Left kidney (tissue), 1 donor: ENCODE measurements at regions not wholly inside any gene's neighbourhood (a gene's known extent, or its start where the extent isn't known, plus 50 kb on each side); places are given as distances from the start of the nearest gene placed in this dataset.
A peak's percentile ranks its signal among the peaks of the same experiment; 100 is the strongest.

Experiments
- DNase-seq: peaks from one replicate; pipeline ENCODE4 v3.0.0-alpha.2; 2013

DNA sequence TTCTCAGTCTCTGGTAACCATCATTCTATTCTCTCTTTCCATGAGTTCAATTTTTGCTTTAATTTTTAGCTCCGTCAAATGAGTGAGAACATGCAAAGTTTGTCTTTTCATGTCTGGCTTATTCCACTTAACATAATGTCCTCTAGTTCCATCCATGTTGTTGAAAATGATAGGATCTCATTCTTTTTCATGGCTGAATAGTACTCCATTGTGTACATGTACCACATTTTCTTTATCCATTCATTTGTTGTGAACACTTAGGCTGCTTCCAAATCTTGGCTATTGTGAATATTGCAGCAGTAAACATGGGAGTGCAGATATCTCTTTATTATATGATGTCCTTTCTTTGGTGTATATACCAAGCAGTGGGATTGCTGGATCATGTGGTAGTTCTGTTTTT lies 145.4 kb upstream of the E2F7 start:
- no peak for DNase-seq

DNA sequence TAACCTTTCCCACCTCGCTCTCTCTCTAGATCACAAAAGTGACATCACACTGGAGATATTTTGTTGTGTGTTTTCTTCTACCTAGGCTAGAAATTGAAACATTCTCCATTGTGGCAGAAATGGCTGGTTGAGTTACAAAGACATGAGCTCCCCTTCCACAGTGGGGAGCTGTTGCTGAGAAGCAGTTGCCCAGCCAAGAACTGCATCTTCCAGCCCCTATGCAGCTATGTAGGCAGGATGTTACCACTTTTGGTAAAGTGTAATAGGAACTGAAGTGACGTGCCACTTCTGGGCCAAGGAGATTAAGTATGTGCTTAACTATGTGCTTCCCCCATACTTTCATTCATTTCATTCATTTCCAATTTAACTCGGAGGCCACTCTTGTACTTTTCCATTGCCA lies 138.7 kb upstream of the E2F7 start:
- no peak for DNase-seq

DNA sequence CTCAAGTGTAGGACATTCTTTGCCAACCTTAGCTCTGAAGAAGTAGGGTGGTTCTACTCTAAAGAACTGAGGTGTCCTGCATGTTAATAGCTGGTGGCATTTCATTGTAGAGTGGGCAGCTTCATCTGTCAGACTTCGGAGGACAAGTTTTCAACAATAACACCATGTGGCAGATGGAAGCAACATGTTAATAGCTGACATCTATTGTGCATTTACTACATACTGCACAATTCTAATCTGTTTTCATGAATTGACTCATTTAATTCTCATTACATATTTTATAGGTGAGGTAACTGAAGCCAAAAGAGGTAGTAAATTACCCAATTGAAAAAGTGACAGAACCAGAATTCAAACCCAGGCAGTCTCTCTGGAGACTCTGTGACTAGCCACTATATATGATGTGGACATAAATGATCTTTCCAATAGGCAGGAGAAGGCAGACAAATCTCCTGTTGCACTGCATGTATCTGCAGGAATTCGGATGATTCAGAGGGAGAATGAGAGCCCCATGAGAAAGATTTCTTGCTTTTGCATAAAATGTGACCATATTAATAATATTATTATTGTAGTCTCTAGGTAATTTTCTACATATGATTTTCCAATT lies 137.2 kb upstream of the E2F7 start:
- no peak for DNase-seq

DNA sequence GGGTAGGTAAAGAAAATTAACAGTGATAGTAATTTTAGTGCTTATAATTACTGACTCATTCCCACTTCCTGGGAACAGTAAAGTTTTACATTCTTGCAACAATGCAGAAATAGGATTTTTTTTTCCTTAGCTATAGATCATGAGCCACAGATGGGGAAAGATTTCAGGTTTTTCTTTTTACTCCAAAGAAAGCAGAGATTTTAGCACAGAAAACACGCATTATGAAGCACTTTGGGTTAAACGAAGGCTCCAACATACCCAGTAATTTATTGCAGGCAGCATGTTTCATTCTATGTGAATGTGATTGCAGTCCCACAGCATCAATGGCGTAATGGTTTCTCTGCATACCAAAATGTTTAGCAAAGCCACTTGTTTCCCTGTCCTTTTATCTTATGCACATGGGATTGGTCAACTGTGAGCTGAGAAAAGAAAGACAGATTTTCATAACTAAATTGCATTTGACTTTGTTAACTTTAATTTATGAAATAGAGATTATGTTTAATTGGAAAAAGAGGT lies 124.6 kb upstream of the E2F7 start:
- DNase-seq, result no peak

DNA sequence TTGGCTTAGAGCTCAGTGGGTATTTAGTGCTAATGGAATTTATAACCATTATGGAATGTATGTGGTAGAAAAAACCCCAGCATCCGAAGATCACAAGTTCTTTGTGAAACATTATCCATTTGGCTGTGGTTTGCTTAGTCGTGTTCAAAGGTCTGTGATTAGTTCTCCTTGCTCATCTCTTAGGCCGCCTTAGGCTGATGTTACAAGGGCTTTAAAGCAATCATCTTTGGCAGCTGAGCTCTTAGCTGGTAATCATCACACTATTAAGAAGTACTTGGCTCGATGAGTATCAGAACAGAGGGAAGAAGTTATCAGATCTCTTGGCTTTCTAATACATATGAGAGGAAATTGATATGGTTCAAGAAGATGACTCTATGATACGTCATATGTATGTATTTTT lies 124.1 kb upstream of the E2F7 start:
- no peak for DNase-seq

DNA sequence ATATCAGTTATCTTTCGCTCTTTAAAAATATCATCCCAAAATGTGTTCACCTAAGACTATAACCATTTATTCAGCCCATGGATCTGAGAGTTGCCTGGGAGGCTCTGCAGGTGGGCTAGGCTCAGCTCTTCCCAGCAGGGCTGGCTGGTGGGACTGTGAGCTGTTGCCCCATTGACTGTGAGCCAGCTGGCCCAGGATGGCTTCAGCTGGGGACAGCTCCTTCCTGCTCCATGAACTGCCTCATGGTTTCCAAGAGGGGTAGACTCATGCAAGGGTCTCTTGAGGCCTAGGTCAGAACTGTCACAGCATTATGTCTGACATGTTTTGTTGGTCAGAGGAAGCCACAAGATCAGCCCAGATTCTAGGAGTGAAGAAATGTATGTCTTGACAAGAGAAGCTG lies 114.1 kb upstream of the E2F7 start:
- DNase-seq, result no peak

DNA sequence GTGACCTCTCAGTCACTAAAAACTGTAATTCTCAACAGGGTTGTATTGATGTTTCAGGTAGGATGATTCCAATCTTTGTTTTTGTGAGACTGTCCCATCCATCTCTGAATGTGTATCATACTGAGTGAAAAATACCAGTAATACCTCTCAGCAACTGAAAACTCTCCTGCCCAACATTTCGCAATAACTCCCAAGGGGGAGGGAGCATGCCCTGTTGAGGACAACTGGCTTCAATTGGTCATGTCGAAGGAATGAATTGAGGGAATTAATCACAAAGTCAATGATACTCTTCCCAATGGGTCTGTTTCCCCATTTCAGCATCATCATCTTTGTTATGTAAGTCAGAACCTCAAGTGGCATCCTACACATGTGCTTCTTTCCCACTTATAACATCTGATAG lies 102.4 kb upstream of the E2F7 start:
- no peak for DNase-seq

DNA sequence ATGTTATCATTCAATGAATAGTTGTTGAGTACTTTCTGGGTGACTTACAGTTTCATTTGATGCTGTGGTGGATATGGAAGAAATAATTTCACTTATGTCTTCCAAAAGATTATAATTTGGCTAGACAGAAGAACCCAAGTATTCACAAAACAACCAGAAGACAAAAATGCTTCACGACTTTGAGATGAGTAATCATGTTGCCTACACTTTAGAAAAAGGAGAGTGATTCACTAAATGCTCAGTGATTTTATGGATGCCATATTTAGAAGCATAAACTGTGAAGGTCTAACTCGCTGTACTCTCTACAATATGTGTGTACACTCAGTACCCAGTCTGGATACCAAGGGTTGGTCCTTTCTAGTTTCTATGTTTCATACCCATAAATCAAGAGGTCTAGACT lies 101.3 kb upstream of the E2F7 start:
- no peak for DNase-seq

DNA sequence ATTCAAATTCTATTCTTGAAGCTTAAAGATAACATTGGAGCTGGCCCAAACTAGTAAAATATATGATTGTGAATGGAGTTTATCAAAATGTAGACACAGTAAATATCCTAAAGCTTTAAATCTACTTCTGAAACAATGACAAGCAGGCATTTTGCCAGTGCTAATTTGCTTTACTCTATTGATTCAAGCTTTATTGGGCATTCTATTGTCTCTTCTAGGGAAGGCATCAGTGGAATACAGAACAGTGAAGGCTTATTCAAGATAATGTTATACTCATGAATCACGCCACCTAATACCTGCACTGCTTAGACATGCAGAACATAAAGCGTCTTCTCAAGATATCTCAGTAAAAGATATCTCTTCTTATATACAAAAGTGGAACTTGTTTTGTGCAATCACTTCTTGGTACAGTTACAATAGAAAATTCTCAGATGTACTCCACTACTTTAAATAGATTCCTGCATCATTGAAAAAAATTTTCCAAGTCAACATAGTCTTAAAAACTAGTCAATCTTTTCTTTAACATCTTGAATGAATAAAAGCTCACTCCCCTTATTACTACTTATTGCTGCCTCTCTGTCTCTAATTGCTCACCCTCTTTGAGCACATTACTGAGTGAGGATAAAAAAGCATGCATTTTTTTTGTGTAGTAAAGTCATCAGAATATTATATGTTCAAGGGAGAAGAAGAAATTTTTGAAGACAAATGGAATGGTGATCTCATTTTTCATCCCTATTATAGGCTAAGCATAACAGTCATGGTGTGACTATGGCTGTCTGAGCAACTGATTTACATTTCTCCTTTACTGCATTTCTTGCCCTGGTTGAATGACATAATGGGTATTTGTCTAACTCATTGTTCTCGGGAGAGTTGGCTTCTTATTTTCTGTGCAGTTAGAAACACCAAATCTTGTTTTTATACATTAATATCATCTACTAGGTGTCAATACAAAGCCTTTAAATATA lies 98.0 kb upstream of the E2F7 start:
- no peak for DNase-seq

DNA sequence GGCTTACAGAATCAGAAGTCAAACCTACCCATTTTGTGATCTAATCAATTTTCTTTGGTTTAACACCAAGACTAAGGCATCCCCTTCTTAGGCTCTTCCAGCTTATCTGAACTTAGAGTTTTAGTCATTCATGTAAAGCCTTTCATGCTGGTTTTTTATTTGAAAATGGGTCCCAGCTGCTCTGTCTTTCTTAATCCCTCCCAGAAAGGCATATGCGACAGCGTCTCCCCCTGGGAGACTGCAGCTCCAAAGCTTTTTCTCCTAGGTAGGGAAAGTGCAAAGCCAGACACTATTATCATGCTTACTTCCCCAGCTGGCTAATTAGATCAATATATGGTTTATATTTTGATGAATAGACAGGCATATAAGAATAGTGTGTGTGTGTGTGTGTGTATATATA lies 96.6 kb upstream of the E2F7 start:
- DNase-seq, result no peak

DNA sequence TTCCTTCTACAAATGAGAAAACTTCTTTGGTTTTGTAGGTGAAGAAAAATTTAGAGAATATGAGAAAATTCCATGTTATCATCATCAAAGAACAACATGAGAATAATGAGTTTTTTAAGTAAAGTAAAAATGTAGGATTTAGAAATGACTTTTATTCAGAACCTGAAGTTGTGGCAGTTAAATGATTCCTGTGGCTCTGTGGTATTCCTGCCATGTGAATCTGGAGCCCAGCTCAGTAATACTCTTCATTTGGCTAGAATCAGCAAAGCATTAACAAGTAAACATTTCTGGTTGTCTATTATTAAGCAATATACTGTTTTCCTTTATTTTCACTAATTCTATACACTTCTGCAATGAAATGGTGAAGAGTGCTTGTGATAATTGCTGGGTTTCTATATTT lies 95.6 kb upstream of the E2F7 start:
- DNase-seq, result no peak

DNA sequence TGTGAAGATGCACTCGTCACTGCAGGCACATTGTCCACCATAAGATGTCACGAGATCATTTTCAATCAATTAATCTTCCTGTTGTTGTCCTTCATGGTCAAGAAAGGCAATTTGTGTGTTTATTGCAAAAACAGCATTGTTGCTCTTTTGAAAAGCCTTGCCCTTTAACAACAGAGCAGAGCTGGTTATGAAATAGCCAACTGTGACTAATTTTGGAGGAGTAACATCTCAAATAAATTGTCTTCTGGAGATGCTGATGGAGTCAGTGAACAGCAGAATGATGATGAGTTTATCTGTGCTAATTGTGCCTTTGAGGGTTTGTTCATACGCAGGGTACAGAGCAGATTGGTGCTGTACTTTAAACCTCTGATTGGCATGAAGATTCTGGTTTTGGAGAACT lies 88.3 kb upstream of the E2F7 start:
- DNase-seq, result no peak

DNA sequence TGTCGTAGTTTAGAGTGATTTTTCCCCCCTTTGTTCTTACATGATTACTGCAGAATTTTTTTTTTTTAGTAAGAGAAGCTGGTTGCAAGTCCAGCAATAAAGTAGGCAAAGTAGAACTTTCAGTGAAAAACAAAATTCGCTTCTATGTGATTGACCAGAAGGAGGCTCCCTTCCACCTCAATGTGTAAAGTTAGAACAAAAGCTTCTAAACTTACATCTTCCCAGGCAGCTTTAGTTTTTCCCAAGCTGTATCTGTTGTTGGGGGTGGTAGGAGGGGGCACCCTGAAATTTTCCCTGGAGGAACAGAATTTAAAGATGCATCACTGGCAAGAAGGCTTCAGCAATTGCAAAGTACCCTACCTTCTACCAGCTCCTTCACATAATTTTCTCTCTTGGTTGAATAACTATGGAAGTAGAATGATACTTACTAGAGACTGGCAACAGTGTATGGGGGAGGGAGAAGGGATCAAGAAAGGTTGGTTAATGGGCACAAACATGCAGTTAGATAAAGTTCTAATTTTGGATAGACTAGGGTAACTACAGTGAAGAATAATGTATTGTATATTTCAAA lies 87.3 kb upstream of the E2F7 start:
- peak; percentile 60 for DNase-seq

DNA sequence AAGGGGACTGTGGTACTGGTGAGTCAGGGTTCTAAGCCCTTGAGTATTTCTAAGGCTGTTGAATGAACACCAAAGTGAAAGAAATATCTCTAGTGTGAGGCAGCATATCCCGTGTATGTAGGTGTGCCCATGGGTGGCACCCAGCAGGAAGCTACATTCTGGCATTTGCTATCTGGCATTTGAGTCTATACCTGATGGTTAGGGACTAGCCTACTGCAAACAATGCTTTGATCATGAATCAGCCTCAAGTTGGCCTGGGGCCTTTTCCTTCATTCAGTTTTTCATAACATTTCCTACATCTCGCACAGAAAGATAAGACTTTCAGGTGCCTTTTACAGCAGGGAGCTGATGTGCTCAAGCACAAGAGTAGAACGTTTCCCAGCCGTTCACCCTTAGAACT lies 85.7 kb upstream of the E2F7 start:
- DNase-seq, result no peak

DNA sequence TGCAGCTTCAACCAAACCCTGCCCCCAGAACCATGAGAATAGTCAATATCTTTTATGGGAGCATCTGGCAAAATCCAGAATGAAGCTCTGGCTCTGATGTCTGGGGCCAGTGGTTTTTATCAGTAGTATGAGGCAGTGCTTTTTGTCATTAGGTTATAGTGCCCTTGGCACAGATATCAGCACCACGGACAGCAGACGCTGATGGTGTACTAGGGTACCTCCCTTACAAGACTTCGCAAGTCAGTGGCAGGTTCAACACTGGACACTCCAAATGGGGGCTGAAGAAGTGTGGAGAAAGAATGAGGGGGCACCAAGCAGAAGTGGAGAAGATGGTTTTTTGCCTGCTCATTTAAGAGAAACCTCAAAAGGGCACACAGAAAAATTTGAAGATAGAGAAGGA lies 68.2 kb upstream of the E2F7 start:
- DNase-seq, result peak; percentile 76

DNA sequence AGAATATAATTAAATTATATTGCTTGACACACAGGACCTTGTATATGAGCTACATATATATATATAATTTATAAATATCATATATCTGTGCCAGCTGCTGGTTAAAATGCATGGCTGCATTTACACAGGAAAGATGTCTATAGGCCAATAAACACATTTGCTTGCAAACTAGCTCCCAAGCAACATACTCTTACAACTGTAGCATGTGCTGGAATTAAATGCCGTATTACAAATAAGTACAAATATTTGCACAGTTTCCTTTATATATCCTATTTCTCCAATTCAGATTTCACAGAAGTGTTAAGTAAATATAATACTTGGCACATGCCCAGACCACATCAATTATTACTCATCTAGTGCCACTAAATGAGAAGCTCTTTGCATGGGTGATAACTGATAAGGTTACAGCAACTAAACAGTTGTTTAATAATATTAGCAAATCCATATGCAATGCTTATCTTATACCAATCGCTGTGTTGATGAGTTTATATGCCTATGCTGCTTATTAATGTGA lies 66.7 kb upstream of the E2F7 start:
- no peak for DNase-seq

DNA sequence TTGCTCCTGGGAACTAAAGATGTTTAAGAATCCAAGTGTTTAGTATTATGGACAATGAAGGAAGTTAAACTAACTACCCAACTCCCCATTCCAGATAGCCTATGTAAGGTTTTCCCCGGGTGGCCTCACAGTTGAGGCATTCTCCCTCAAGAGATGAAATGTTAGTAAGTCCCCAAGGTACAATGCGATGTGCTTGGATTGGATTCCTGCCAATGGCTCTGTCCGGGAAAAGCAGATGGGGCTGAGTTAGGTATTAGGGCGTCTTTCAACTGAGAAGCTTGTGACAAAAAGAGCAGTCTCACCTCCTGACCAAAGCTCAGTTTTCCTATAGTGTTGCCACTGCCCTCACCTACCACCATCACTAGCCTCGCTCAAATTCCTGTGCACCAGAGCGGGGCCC lies 64.8 kb upstream of the E2F7 start:
- DNase-seq, result no peak

DNA sequence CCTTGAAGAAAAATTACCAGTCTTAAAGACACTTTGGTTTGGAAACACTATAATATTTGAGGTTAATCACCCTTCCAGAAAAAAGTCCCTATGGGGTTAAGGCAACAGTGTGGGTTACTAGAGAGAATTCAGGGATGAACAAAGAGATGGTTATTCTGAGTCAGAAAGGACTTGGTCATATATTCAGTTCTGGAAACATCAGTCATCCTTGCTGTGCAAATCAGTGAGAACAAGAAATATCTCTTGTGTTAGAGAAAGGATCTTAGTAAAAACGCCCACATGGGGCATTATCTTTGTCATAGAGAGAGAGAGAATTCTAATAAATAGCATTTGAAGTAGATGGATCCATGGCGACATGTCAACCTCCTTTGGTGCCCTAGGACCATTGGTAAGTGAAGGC lies 59.4 kb upstream of the E2F7 start:
- DNase-seq, result no peak

DNA sequence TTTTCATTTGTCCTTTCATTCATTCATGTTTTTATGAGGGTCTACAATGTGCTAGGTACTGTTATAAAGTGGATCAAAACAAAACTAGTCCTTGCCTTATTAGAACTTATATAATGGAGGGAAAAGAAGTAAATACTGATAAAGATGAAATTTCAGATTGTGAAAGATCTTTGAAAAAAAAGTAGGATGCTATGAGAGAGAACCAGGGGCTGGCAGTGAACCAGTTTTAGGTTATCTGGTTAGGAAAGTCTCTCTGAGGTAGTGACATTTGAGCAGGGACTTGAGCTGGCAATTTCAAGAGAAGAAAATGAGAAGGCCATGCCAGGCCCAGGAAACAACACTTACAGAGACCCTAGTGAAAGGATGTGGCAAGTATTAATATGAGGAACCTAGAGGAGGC lies 57.3 kb upstream of the E2F7 start:
- no peak for DNase-seq

DNA sequence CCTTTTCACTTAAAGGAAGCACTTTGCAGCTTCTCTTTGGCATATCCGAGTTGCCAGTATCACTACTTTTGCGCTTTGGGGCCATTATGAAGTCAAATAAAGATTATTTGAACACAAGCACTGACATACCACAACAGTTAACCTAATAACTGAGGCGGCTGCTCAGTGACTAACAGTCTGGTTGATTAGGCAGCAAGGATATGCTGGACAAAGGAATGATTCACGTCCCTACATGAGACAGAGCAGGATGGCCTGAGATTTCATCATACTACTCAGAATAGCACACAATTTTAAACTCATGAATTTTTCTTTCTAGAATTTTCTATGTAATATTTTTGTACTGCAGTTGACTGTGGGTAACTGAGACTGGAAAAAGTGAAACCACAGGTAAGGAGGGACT lies 56.9 kb upstream of the E2F7 start:
- DNase-seq, result no peak

DNA sequence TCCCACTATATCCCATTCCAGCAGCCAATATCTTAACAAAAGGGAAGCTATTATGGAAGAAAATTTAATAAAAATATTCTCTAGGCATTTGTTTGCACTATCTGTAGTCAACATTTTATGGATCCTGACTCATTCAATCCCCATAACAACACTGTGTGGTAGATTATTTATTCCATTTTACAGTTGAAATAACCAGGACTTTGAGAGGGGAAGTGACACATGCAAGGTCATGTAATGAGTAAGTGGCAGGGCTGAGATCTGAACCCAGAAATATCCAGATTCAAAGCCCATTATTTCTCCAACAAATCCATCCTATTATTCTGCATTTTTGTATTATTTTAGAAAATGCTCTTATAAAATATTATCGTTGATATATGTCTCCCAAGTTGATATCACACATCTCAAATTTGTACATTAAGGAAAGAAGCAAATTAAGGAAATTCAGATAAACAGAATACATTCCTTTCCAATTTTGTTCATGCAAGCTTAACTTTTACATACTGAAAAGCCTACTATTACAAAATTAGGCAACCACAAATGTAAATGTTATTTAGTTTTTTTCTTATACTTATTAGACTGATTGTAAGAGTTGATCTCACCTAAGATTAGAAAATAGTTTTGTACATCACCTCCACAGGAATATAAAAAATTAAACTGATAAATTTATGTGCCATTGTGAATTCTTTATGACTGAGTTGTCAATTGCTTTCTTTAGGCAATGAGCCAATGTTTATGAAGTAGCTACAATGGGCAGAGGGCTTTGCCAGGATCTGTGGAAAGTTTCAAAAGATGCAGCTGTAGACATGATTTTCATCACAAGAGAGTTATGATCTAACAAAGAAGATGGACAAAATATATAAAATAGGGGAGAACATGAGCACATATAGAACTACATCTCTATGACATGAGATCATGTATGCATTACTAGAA lies 55.1 kb upstream of the E2F7 start:
- no peak for DNase-seq

DNA sequence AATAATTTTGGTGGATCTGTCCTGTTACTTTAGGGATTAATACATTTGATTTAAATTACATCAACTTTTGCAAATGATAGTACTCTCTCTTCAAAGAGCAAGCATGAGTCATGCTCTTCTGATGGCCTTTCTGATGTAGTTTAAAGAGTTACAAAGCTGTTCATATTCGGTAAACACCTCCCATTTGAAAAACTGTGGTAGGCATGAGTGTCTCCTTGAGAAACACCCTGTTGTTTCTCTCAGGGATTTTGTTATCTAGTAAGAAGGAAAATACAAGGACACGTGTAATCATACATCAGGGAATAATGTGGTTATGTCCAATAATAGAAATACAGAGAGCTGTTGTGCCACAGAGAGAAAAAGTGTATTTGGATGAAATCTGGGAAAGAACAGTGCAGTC lies 53.3 kb upstream of the E2F7 start:
- DNase-seq, result no peak
